ENCODE measurements at regions not wholly inside any gene's neighbourhood (a gene's known extent, or its start where the extent isn't known, plus 50 kb on each side); places are given as distances from the start of the nearest gene placed in this dataset.

DNA sequence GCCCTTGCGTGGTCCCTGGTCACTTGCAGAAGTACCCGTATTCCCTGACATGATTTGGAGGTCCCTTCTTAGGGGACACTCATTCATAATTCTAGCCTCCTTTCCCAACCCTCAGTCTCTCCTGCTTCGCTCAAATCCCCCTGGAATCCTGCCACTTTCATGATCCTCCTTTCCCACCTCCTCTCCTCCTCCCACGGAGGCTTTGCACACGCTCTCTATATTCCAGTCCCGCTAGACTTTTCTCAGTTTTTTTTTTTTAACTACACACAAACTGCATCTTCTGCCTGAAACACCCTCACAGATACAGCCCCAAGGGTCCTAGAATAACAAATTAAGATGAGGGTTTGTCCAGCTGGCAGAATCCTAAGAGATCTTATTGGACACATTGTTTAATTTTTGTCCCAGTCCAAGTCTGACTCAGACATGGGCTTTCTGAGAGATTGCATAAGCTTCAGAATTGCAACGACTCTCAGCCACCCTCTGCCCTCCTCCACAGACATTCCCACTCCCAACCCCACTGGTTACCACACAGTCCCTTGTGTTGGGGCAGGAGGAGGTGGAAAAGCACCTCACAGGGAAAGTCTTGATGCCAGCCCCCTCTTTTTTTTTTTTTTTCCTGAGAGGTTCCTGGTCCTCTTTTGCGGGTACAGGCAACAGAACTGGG lies 739.5 kb upstream of the EEF2KMT start:
- H3F3A ChIP-seq (ENCODE audit: low read length, unreplicated experiment): no peaks in the 10 kb centered on the region
- no TSS peak for BruUV-seq (replicated peaks)
- no peaks in the 10 kb centered on the region for H3K36me3 ChIP-seq (ENCODE audit: low read depth, low read length)
- intact Hi-C loops (cut with micrococcal nuclease): no loop called here
- no peaks in the 10 kb centered on the region for H3K27me3 ChIP-seq (ENCODE audit: low read length)
- no peak for ATAC-seq
- POLR2A ChIA-PET (ENCODE audit: unreplicated experiment): no interaction called here
- no peak overlapping the region for H3K27ac ChIP-seq (ENCODE audit: low read length)
- no peaks in the 10 kb centered on the region for H3K79me2 ChIP-seq (ENCODE audit: low read length)
- no peak overlapping the region for H3K9ac ChIP-seq (ENCODE audit: low read length)
- H3K4me2 ChIP-seq (ENCODE audit: low read length): no peak overlapping the region
- no peak overlapping the region for H3K4me3 ChIP-seq (ENCODE audit: low read length)
- H4K20me1 ChIP-seq (ENCODE audit: low read length): no peaks in the 10 kb centered on the region
- H3K9me3 ChIP-seq (ENCODE audit: low read length): no peaks in the 10 kb centered on the region
- H3K9me2 ChIP-seq (replicated peaks; ENCODE audit: low read length): no peaks in the 10 kb centered on the region
- H3K4me1 ChIP-seq (ENCODE audit: insufficient read depth, low read length): no peaks in the 10 kb centered on the region
- CTCF ChIA-PET: no interaction called here
- no peak overlapping the region for H2AFZ ChIP-seq (ENCODE audit: low read length)
- TF ChIP-seq EZH2phosphoT487 (IDR thresholded peaks at IDR 0.05; ENCODE audit: borderline replicate concordance, low read length) (no peak), EZH2 (IDR thresholded peaks at IDR 0.05; ENCODE audit: low read length, unreplicated experiment) (no peak)
- TF ChIP-seq, protein P1, sequence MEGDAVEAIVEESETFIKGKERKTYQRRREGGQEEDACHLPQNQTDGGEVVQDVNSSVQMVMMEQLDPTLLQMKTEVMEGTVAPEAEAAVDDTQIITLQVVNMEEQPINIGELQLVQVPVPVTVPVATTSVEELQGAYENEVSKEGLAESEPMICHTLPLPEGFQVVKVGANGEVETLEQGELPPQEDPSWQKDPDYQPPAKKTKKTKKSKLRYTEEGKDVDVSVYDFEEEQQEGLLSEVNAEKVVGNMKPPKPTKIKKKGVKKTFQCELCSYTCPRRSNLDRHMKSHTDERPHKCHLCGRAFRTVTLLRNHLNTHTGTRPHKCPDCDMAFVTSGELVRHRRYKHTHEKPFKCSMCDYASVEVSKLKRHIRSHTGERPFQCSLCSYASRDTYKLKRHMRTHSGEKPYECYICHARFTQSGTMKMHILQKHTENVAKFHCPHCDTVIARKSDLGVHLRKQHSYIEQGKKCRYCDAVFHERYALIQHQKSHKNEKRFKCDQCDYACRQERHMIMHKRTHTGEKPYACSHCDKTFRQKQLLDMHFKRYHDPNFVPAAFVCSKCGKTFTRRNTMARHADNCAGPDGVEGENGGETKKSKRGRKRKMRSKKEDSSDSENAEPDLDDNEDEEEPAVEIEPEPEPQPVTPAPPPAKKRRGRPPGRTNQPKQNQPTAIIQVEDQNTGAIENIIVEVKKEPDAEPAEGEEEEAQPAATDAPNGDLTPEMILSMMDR (conservative IDR thresholded peaks at IDR 0.05; ENCODE audit: low read depth, low read length): no peak
- no peak for DNase-seq

DNA sequence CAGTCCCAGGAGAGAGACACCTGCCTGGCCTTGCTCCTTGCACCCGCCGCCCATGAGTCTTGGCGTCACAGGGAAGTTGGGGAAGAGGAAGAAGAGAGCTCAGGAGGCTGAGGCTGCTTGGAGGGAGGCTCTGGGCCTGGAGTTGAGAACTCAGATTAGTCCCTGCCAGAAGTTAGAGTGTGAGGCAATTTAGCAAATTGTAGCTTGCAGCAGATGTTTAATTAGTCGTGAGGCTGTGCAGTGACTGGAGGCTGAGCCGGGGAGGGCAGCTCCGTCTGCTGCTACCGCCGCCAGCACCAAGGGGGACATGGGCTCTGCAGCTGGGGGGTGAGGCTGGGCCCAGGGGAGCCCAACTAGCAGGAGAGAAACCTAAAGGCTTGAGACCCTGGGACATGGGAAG lies 738.3 kb upstream of the EEF2KMT start:
- Histone ChIP-seq H3F3A (ENCODE audit: low read length, unreplicated experiment) (no peaks in the 10 kb centered on the region), H2AFZ (ENCODE audit: low read length) (no peak overlapping the region), H3K9ac (ENCODE audit: low read length) (no peak overlapping the region), H3K4me1 (ENCODE audit: insufficient read depth, low read length) (no peaks in the 10 kb centered on the region), H3K4me2 (ENCODE audit: low read length) (no peak overlapping the region), H3K36me3 (ENCODE audit: low read depth, low read length) (no peaks in the 10 kb centered on the region), H3K4me3 (ENCODE audit: low read length) (no peak overlapping the region), H3K9me3 (ENCODE audit: low read length) (no peaks in the 10 kb centered on the region), H4K20me1 (ENCODE audit: low read length) (no peaks in the 10 kb centered on the region), H3K9me2 (replicated peaks; ENCODE audit: low read length) (no peaks in the 10 kb centered on the region), H3K79me2 (ENCODE audit: low read length) (no peaks in the 10 kb centered on the region), H3K27ac (ENCODE audit: low read length) (no peak overlapping the region), H3K27me3 (ENCODE audit: low read length) (no peaks in the 10 kb centered on the region)
- ChIA-PET POLR2A (ENCODE audit: unreplicated experiment) (no interaction called here), CTCF (no interaction called here)
- BruUV-seq (replicated peaks): no TSS peak
- DNase-seq (no peak), ATAC-seq (no peak)
- TF ChIP-seq, protein P1 (conservative IDR thresholded peaks at IDR 0.05; ENCODE audit: low read depth, low read length): no peak
- no peak for TF ChIP-seq EZH2 (IDR thresholded peaks at IDR 0.05; ENCODE audit: low read length, unreplicated experiment)
- TF ChIP-seq EZH2phosphoT487 (IDR thresholded peaks at IDR 0.05; ENCODE audit: borderline replicate concordance, low read length): no peak
- intact Hi-C loops (cut with micrococcal nuclease): no loop called here

DNA sequence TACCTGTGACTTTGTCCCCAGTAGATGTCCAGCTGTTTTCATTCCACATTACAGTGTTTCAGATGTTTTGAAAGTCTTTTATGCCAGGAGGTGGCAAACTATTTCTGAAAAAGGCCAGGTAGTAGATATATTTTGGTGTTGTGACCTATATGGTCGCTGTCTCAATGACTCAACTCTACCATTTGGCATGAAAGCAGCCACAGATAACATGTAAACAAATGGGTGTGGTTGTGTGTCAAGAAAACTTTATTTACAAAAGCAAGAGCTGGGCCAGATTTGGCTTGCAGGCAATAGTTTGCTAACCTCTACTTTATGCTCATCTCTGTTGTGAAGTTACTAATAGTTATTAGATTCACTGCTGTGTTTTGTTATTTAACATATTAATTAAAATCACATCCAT lies 728.7 kb upstream of the EEF2KMT start:
- Histone ChIP-seq H3K4me3 (ENCODE audit: low read length) (no peak overlapping the region), H3K27ac (ENCODE audit: low read length) (no peak overlapping the region), H4K20me1 (ENCODE audit: low read length) (no peaks in the 10 kb centered on the region), H3K9ac (ENCODE audit: low read length) (no peak overlapping the region), H3K4me1 (ENCODE audit: insufficient read depth, low read length) (no peaks in the 10 kb centered on the region), H3K4me2 (ENCODE audit: low read length) (no peak overlapping the region), H3F3A (ENCODE audit: low read length, unreplicated experiment) (no peaks in the 10 kb centered on the region), H3K36me3 (ENCODE audit: low read depth, low read length) (no peaks in the 10 kb centered on the region), H3K9me2 (replicated peaks; ENCODE audit: low read length) (no peaks in the 10 kb centered on the region), H3K27me3 (ENCODE audit: low read length) (no peaks in the 10 kb centered on the region), H2AFZ (ENCODE audit: low read length) (no peak overlapping the region), H3K79me2 (ENCODE audit: low read length) (no peaks in the 10 kb centered on the region), H3K9me3 (ENCODE audit: low read length) (no peaks in the 10 kb centered on the region)
- ChIA-PET POLR2A (ENCODE audit: unreplicated experiment) (no interaction called here), CTCF (no interaction called here)
- TF ChIP-seq EZH2 (IDR thresholded peaks at IDR 0.05; ENCODE audit: low read length, unreplicated experiment): no peak
- TF ChIP-seq, protein P1 (conservative IDR thresholded peaks at IDR 0.05; ENCODE audit: low read depth, low read length): no peak
- no peak for TF ChIP-seq EZH2phosphoT487 (IDR thresholded peaks at IDR 0.05; ENCODE audit: borderline replicate concordance, low read length)
- no peak for DNase-seq
- ATAC-seq: no peak
- intact Hi-C loops (cut with micrococcal nuclease): no loop called here
- no TSS peak for BruUV-seq (replicated peaks)
